GM12892 (cell line): ENCODE measurements at regions not wholly inside any gene's neighbourhood (a gene's known extent, or its start where the extent isn't known, plus 50 kb on each side); places are given as distances from the start of the nearest gene placed in this dataset.

ENCODE experiments used
- POLR2A ChIP-seq: IDR thresholded peaks from 2 replicates; pipeline ENCODE4 v1.6.1; 2011; ENCODE audit warnings: low read depth, low read length, control low read depth
- POLR2AphosphoS5 ChIP-seq: IDR thresholded peaks from 2 replicates; pipeline ENCODE4 v1.6.1; 2011; ENCODE audit warnings: low read depth, low read length, control low read depth
- TAF1 ChIP-seq: IDR thresholded peaks from 2 replicates; pipeline ENCODE4 v1.6.1; 2011; ENCODE audit warnings: low read depth, mild to moderate bottlenecking, control low read depth, low read length, borderline replicate concordance

GRCh38 chr12:127233016-127233415 lies 1034.0 kb upstream of the TMEM132C start:
- TF ChIP-seq POLR2A (no peak), POLR2AphosphoS5 (no peak), TAF1 (no peak)
